Osteoblast (primary cell): ENCODE measurements at regions not wholly inside any gene's neighbourhood (a gene's known extent, or its start where the extent isn't known, plus 50 kb on each side); places are given as distances from the start of the nearest gene placed in this dataset.
A peak's percentile ranks its signal among the peaks of the same experiment; 100 is the strongest.

Experiments used
- DNase-seq: peaks from one replicate; pipeline ENCODE4 v3.0.0; 2011; ENCODE audit warnings: low spot score, mixed read lengths; ENCODE audit not compliant: insufficient read length; ENCODE audit errors: missing footprints
- H2AFZ ChIP-seq: 2 replicates; pipeline ENCODE4 v1.6.0; 2011; ENCODE audit warnings: mild to moderate bottlenecking, low read length
- H3K27ac ChIP-seq: 2 replicates; pipeline ENCODE4 v1.5.1; 2011; ENCODE audit warnings: mild to moderate bottlenecking, low read depth, low read length, moderate library complexity
- H3K27me3 ChIP-seq: 2 replicates; pipeline ENCODE4 v1.6.0; 2012; ENCODE audit warnings: mild to moderate bottlenecking, control low read depth, inconsistent platforms, low read length, moderate library complexity; ENCODE audit not compliant: insufficient read depth
- H3K36me3 ChIP-seq: 2 replicates; pipeline ENCODE4 v1.5.1; 2011; ENCODE audit warnings: mild to moderate bottlenecking, low read length, control low read depth, moderate library complexity; ENCODE audit not compliant: insufficient read depth
- H3K4me1 ChIP-seq: 2 replicates; pipeline ENCODE4 v1.5.1; 2011; ENCODE audit warnings: mild to moderate bottlenecking, low read length, control low read depth, moderate library complexity; ENCODE audit not compliant: insufficient read depth
- H3K4me2 ChIP-seq: 2 replicates; pipeline ENCODE4 v1.6.0; 2011; ENCODE audit warnings: mild to moderate bottlenecking, low read length; ENCODE audit not compliant: insufficient read depth
- H3K4me3 ChIP-seq: fragments of 200-600 bp; sonication (generic); 3 replicates; pipeline ENCODE4 v1.5.1; 2012; ENCODE audit warnings: mild to moderate bottlenecking, low read length, inconsistent platforms; ENCODE audit not compliant: insufficient read depth
- H3K79me2 ChIP-seq: 2 replicates; pipeline ENCODE4 v1.6.0; 2012; ENCODE audit warnings: mild to moderate bottlenecking, low read length, control low read depth, inconsistent platforms; ENCODE audit not compliant: insufficient read depth
- H3K9me3 ChIP-seq: 2 replicates; pipeline ENCODE4 v1.5.1; 2011; ENCODE audit warnings: low read depth, low read length, control low read depth
- H4K20me1 ChIP-seq: 2 replicates; pipeline ENCODE4 v1.6.0; 2012; ENCODE audit warnings: mild to moderate bottlenecking, low read length, control low read depth; ENCODE audit not compliant: insufficient read depth
- CTCF ChIP-seq: IDR thresholded peaks from 2 replicates; pipeline ENCODE4 v1.5.1; 2011; ENCODE audit warnings: mild to moderate bottlenecking, low read depth, low read length, moderate library complexity; ENCODE audit errors: extremely low read depth

- Histone ChIP-seq H3K27me3 (peaks cover 4% of the 10 kb centered on the region), H3K79me2 (no peaks in the 10 kb centered on the region), H4K20me1 (no peaks in the 10 kb centered on the region), H3K27ac (no peak overlapping the region), H3K4me3 (no peak overlapping the region), H3K36me3 (no peaks in the 10 kb centered on the region), H3K9me3 (no peaks in the 10 kb centered on the region), H2AFZ (no peak overlapping the region), H3K4me1 (peaks cover 5% of the 10 kb centered on the region), H3K4me2 (no peak overlapping the region)
- no peak for TF ChIP-seq CTCF
- DNase-seq: no peak
Observed at GRCh38 chr12:25652371-25652770, 99.3 kb upstream of the LMNTD1 start.

DNA sequence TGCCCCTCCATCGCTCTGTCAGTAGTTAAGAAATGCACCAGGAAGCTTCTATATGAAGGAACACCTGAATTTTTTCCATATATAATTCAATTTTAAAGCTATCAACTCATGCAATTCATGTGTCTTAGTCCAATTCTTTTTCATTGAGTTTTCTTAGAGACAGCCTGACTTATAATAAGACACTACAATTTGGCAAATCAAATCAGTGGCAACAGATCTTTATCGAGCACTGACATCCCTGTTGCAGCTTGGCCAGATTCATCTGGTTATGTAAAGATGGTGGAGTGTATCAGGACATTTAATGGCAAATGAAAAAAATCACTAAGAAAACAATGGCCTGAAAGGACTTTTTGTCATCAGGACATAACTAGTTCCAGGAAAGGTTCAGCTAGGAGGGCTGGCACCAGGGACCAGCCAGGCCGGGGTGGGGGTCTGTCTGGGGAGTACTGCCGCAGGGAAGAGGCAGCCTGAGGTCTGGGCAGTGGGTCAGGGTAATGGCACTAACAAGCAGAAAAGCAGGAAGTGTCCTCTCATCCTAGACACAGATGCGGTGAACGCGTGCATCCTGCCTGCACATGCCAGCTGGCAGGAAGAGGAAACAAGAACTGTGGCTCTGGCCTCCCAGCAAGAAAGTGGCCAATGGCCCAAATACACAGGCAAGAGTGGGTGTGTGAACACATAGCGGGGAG is 100.5 kb upstream of the LMNTD1 start:
- no peak for DNase-seq
- no peaks in the 10 kb centered on the region for H3K36me3 ChIP-seq
- no peak overlapping the region for H3K4me2 ChIP-seq
- H3K4me3 ChIP-seq: no peak overlapping the region
- peaks cover under 1% of the 10 kb centered on the region for H3K4me1 ChIP-seq
- peak overlapping the region; percentile 8 for H2AFZ ChIP-seq
- H3K79me2 ChIP-seq: no peaks in the 10 kb centered on the region
- TF ChIP-seq CTCF: no peak
- no peak overlapping the region for H3K27ac ChIP-seq
- no peaks in the 10 kb centered on the region for H3K9me3 ChIP-seq
- H4K20me1 ChIP-seq: no peaks in the 10 kb centered on the region
- H3K27me3 ChIP-seq: peaks cover 4% of the 10 kb centered on the region

GRCh38 chr12:25655702-25656101 is 102.6 kb upstream of the LMNTD1 start:
- Histone ChIP-seq H4K20me1 (no peaks in the 10 kb centered on the region), H3K36me3 (no peaks in the 10 kb centered on the region), H3K79me2 (no peaks in the 10 kb centered on the region), H3K4me2 (no peak overlapping the region), H3K4me3 (no peak overlapping the region), H3K27ac (no peak overlapping the region), H3K9me3 (no peaks in the 10 kb centered on the region), H3K27me3 (peaks cover 4% of the 10 kb centered on the region), H3K4me1 (no peaks in the 10 kb centered on the region), H2AFZ (no peak overlapping the region)
- no peak for DNase-seq
- no peak for TF ChIP-seq CTCF

DNA sequence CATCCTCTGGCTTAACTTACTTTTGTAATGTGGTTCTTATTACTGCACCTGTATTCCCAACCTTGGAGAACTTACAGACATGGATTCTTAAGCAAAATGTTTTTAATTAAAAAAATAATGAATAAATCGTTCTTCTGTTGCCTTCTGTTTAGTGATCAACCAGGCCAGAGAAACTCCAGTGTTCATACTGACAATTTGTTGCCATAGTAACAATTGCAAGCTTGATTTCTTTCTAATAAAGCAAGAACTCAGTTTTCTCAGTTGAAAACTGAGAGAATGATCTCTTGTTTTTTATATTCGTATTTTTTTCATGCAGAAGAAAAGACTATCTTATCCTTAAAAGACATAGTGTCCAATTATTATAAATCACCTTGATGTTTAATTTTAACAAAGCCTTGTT is 106.5 kb upstream of the LMNTD1 start:
- DNase-seq: no peak
- Histone ChIP-seq H3K9me3 (no peaks in the 10 kb centered on the region), H3K36me3 (no peaks in the 10 kb centered on the region), H3K4me2 (no peak overlapping the region), H3K27ac (no peak overlapping the region), H2AFZ (no peak overlapping the region), H3K79me2 (no peaks in the 10 kb centered on the region), H3K4me3 (no peak overlapping the region), H3K27me3 (no peaks in the 10 kb centered on the region), H3K4me1 (no peaks in the 10 kb centered on the region), H4K20me1 (no peaks in the 10 kb centered on the region)
- TF ChIP-seq CTCF: no peak
